GM23338 (cell line): ENCODE measurements at regions not wholly inside any gene's neighbourhood (a gene's known extent, or its start where the extent isn't known, plus 50 kb on each side); places are given as distances from the start of the nearest gene placed in this dataset.

Experiments
- ATAC-seq: fragments of 200-7000 bp; cut with Tn5 transposase; 3 replicates; pipeline ENCODE4 v1.9.1; 2020
- DNase-seq: peaks from one replicate; pipeline ENCODE4 v3.0.0-alpha.2; 2015; ENCODE audit warnings: low spot score
- H2AFZ ChIP-seq: fragments of 200-600 bp; sonication (generic); 2 replicates; pipeline ENCODE4 v1.8.0; 2016; ENCODE audit warnings: antibody characterized with exemption, mild to moderate bottlenecking, moderate library complexity
- H3F3A ChIP-seq: fragments of 200-600 bp; sonication (generic); replicated peaks from 2 replicates; pipeline ENCODE4 v1.8.0; 2017; ENCODE audit warnings: antibody characterized with exemption, mixed run types, low read depth
- H3K27ac ChIP-seq: fragments of 200-600 bp; sonication (generic); 2 replicates; pipeline ENCODE4 v1.6.1; 2016; ENCODE audit warnings: low read depth
- H3K27me3 ChIP-seq: fragments of 200-600 bp; sonication (generic); 2 replicates; pipeline ENCODE4 v1.8.0; 2016; ENCODE audit warnings: mild to moderate bottlenecking, mixed run types, moderate library complexity; ENCODE audit not compliant: insufficient read depth
- H3K36me3 ChIP-seq: fragments of 200-600 bp; sonication (generic); 2 replicates; pipeline ENCODE4 v1.8.0; 2016; ENCODE audit warnings: mild to moderate bottlenecking; ENCODE audit not compliant: insufficient read depth
- H3K4me1 ChIP-seq: fragments of 200-600 bp; sonication (generic); 2 replicates; pipeline ENCODE4 v1.8.0; 2016; ENCODE audit warnings: mild to moderate bottlenecking, moderate library complexity; ENCODE audit not compliant: insufficient read depth
- H3K4me2 ChIP-seq: fragments of 200-600 bp; sonication (generic); 2 replicates; pipeline ENCODE4 v1.7.1; 2017; ENCODE audit warnings: mixed run types
- H3K4me3 ChIP-seq: fragments of 200-600 bp; sonication (generic); 2 replicates; pipeline ENCODE4 v1.6.1; 2016; ENCODE audit warnings: mixed run types
- H3K79me2 ChIP-seq: fragments of 200-600 bp; sonication (generic); replicated peaks from 2 replicates; pipeline ENCODE4 v1.8.0; 2017; ENCODE audit warnings: mild to moderate bottlenecking; ENCODE audit not compliant: insufficient read depth
- H3K9me2 ChIP-seq: fragments of 200-600 bp; sonication (generic); 2 replicates; pipeline ENCODE4 v1.8.0; 2017; ENCODE audit not compliant: insufficient read depth
- H4K20me1 ChIP-seq: fragments of 200-600 bp; sonication (generic); replicated peaks from 2 replicates; pipeline ENCODE4 v1.8.0; 2017; ENCODE audit warnings: mild to moderate bottlenecking; ENCODE audit not compliant: insufficient read depth
- H3K27ac Mint-ChIP-seq: 2 replicates; pipeline ENCODE4 v1.8.0; 2020; ENCODE audit warnings: inconsistent platforms, mild to moderate bottlenecking, moderate library complexity, mixed read lengths
- H3K27me3 Mint-ChIP-seq: 3 replicates; pipeline ENCODE4 v1.8.0; 2022; ENCODE audit warnings: low read depth, mild to moderate bottlenecking, moderate library complexity, mixed read lengths, inconsistent platforms; ENCODE audit not compliant: insufficient read depth, poor library complexity
- H3K36me3 Mint-ChIP-seq: 3 replicates; pipeline ENCODE4 v1.8.0; 2021; ENCODE audit warnings: low read depth, mild to moderate bottlenecking, inconsistent platforms, moderate library complexity, mixed read lengths
- H3K4me1 Mint-ChIP-seq: 3 replicates; pipeline ENCODE4 v1.8.0; 2020; ENCODE audit warnings: mild to moderate bottlenecking, inconsistent platforms, mixed read lengths
- H3K4me3 Mint-ChIP-seq: 3 replicates; pipeline ENCODE4 v1.8.0; 2021; ENCODE audit warnings: moderate library complexity, mild to moderate bottlenecking, inconsistent platforms, mixed read lengths
- H3K9me3 Mint-ChIP-seq: 3 replicates; pipeline ENCODE4 v1.8.0; 2020; ENCODE audit warnings: moderate library complexity, mild to moderate bottlenecking, inconsistent platforms, mixed read lengths
- CREB1 ChIP-seq: fragments of 250-450 bp; sonication (Bioruptor Pico); IDR thresholded peaks from 2 replicates; pipeline ENCODE4 v1.5.0; 2020; ENCODE audit warnings: low read depth, mild to moderate bottlenecking, moderate library complexity
- ETS1 ChIP-seq: IDR thresholded peaks from 2 replicates; pipeline ENCODE4 v1.6.1; 2016; ENCODE audit warnings: antibody characterized with exemption
- EZH2 ChIP-seq: fragments of 200-600 bp; sonication (generic); IDR thresholded peaks from one replicate; pipeline ENCODE4 v1.8.0; 2017; ENCODE audit warnings: antibody characterized with exemption, mild to moderate bottlenecking, low read depth; ENCODE audit not compliant: unreplicated experiment
- EZH2phosphoT487 ChIP-seq: fragments of 200-600 bp; sonication (generic); IDR thresholded peaks from one replicate; pipeline ENCODE4 v1.8.1; 2018; ENCODE audit warnings: antibody characterized with exemption; ENCODE audit not compliant: unreplicated experiment
- JUNB ChIP-seq: IDR thresholded peaks from one replicate; pipeline ENCODE4 v1.6.1; 2016; ENCODE audit warnings: antibody characterized with exemption; ENCODE audit not compliant: unreplicated experiment
- NANOG ChIP-seq: IDR thresholded peaks from 2 replicates; pipeline ENCODE4 v1.6.1; 2016; ENCODE audit warnings: antibody characterized with exemption, borderline replicate concordance
- POLR2AphosphoS5 ChIP-seq: IDR thresholded peaks from 2 replicates; pipeline ENCODE4 v1.6.1; 2016; ENCODE audit warnings: antibody characterized with exemption, low read depth
- STAT1 ChIP-seq: IDR thresholded peaks from one replicate; pipeline ENCODE4 v1.6.1; 2016; ENCODE audit warnings: antibody characterized with exemption; ENCODE audit not compliant: unreplicated experiment
- ZNF114 ChIP-seq: fragments of 250-450 bp; sonication (Bioruptor Pico); IDR thresholded peaks from 2 replicates; pipeline ENCODE4 v1.5.0; 2020; ENCODE audit warnings: mild to moderate bottlenecking, moderate library complexity
- ZNF331 ChIP-seq: fragments of 250-450 bp; sonication (Bioruptor Pico); IDR thresholded peaks from 2 replicates; pipeline ENCODE4 v1.5.0; 2020; ENCODE audit warnings: low read depth, mild to moderate bottlenecking, moderate library complexity
- TF ChIP-seq, protein P1 (sequence below): IDR thresholded peaks from one replicate; pipeline ENCODE4 v1.6.1; 2018; ENCODE audit warnings: antibody characterized with exemption; ENCODE audit not compliant: unreplicated experiment
- TF ChIP-seq, protein P2 (sequence below), 2 experiments: fragments of 200-600 bp in 1 of 2; sonication (generic) in 1 of 2; conservative IDR thresholded peaks; 2 replicates each; pipeline versions ENCODE4 v1.5.1 to v1.6.1; 2016 to 2017; ENCODE audit warnings: antibody characterized with exemption in 2 of 2, low read depth in 2 of 2, mild to moderate bottlenecking in 2 of 2, moderate library complexity in 1 of 2
- TF ChIP-seq, protein P3 (sequence below): fragments of 250-450 bp; sonication (Bioruptor Pico); IDR thresholded peaks from 2 replicates; pipeline ENCODE4 v1.5.0; 2020; ENCODE audit warnings: mild to moderate bottlenecking, moderate library complexity

- DNase-seq (no peak), ATAC-seq (no peak; the same call in 2 of the 3 replicates)
- Histone ChIP-seq H3K4me1 (no peaks in the 10 kb centered on the region), H2AFZ (no peak overlapping the region), H3K27me3 (no peaks in the 10 kb centered on the region), H4K20me1 (no peaks in the 10 kb centered on the region), H3K27ac (no peak overlapping the region), H3K9me2 (peaks cover 10% of the 10 kb centered on the region; the same call in 1 of the 2 replicates), H3K36me3 (no peaks in the 10 kb centered on the region), H3K4me2 (no peak overlapping the region), H3K79me2 (no peaks in the 10 kb centered on the region), H3F3A (no peaks in the 10 kb centered on the region), H3K4me3 (no peak overlapping the region)
- Mint-ChIP-seq H3K4me3 (no peak overlapping the region), H3K4me1 (peaks cover 11% of the 10 kb centered on the region), H3K27me3 (peaks cover 4% of the 10 kb centered on the region), H3K27ac (no peak overlapping the region), H3K9me3 (no peaks in the 10 kb centered on the region), H3K36me3 (no peaks in the 10 kb centered on the region)
- TF ChIP-seq ZNF331 (CRISPR knock-in tag) (no peak), EZH2 (no peak), STAT1 (no peak), ETS1 (no peak), ZNF114 (CRISPR knock-in tag) (no peak), NANOG (no peak), POLR2AphosphoS5 (no peak), CREB1 (CRISPR knock-in tag) (no peak), JUNB (no peak), EZH2phosphoT487 (no peak)
- TF ChIP-seq, protein P1, sequence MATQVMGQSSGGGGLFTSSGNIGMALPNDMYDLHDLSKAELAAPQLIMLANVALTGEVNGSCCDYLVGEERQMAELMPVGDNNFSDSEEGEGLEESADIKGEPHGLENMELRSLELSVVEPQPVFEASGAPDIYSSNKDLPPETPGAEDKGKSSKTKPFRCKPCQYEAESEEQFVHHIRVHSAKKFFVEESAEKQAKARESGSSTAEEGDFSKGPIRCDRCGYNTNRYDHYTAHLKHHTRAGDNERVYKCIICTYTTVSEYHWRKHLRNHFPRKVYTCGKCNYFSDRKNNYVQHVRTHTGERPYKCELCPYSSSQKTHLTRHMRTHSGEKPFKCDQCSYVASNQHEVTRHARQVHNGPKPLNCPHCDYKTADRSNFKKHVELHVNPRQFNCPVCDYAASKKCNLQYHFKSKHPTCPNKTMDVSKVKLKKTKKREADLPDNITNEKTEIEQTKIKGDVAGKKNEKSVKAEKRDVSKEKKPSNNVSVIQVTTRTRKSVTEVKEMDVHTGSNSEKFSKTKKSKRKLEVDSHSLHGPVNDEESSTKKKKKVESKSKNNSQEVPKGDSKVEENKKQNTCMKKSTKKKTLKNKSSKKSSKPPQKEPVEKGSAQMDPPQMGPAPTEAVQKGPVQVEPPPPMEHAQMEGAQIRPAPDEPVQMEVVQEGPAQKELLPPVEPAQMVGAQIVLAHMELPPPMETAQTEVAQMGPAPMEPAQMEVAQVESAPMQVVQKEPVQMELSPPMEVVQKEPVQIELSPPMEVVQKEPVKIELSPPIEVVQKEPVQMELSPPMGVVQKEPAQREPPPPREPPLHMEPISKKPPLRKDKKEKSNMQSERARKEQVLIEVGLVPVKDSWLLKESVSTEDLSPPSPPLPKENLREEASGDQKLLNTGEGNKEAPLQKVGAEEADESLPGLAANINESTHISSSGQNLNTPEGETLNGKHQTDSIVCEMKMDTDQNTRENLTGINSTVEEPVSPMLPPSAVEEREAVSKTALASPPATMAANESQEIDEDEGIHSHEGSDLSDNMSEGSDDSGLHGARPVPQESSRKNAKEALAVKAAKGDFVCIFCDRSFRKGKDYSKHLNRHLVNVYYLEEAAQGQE, result no peak
- TF ChIP-seq, protein P2, sequence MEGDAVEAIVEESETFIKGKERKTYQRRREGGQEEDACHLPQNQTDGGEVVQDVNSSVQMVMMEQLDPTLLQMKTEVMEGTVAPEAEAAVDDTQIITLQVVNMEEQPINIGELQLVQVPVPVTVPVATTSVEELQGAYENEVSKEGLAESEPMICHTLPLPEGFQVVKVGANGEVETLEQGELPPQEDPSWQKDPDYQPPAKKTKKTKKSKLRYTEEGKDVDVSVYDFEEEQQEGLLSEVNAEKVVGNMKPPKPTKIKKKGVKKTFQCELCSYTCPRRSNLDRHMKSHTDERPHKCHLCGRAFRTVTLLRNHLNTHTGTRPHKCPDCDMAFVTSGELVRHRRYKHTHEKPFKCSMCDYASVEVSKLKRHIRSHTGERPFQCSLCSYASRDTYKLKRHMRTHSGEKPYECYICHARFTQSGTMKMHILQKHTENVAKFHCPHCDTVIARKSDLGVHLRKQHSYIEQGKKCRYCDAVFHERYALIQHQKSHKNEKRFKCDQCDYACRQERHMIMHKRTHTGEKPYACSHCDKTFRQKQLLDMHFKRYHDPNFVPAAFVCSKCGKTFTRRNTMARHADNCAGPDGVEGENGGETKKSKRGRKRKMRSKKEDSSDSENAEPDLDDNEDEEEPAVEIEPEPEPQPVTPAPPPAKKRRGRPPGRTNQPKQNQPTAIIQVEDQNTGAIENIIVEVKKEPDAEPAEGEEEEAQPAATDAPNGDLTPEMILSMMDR (conservative IDR thresholded peaks at IDR 0.05; ENCODE audit: low read depth in 2 of 2), result no peak
- TF ChIP-seq, protein P3, sequence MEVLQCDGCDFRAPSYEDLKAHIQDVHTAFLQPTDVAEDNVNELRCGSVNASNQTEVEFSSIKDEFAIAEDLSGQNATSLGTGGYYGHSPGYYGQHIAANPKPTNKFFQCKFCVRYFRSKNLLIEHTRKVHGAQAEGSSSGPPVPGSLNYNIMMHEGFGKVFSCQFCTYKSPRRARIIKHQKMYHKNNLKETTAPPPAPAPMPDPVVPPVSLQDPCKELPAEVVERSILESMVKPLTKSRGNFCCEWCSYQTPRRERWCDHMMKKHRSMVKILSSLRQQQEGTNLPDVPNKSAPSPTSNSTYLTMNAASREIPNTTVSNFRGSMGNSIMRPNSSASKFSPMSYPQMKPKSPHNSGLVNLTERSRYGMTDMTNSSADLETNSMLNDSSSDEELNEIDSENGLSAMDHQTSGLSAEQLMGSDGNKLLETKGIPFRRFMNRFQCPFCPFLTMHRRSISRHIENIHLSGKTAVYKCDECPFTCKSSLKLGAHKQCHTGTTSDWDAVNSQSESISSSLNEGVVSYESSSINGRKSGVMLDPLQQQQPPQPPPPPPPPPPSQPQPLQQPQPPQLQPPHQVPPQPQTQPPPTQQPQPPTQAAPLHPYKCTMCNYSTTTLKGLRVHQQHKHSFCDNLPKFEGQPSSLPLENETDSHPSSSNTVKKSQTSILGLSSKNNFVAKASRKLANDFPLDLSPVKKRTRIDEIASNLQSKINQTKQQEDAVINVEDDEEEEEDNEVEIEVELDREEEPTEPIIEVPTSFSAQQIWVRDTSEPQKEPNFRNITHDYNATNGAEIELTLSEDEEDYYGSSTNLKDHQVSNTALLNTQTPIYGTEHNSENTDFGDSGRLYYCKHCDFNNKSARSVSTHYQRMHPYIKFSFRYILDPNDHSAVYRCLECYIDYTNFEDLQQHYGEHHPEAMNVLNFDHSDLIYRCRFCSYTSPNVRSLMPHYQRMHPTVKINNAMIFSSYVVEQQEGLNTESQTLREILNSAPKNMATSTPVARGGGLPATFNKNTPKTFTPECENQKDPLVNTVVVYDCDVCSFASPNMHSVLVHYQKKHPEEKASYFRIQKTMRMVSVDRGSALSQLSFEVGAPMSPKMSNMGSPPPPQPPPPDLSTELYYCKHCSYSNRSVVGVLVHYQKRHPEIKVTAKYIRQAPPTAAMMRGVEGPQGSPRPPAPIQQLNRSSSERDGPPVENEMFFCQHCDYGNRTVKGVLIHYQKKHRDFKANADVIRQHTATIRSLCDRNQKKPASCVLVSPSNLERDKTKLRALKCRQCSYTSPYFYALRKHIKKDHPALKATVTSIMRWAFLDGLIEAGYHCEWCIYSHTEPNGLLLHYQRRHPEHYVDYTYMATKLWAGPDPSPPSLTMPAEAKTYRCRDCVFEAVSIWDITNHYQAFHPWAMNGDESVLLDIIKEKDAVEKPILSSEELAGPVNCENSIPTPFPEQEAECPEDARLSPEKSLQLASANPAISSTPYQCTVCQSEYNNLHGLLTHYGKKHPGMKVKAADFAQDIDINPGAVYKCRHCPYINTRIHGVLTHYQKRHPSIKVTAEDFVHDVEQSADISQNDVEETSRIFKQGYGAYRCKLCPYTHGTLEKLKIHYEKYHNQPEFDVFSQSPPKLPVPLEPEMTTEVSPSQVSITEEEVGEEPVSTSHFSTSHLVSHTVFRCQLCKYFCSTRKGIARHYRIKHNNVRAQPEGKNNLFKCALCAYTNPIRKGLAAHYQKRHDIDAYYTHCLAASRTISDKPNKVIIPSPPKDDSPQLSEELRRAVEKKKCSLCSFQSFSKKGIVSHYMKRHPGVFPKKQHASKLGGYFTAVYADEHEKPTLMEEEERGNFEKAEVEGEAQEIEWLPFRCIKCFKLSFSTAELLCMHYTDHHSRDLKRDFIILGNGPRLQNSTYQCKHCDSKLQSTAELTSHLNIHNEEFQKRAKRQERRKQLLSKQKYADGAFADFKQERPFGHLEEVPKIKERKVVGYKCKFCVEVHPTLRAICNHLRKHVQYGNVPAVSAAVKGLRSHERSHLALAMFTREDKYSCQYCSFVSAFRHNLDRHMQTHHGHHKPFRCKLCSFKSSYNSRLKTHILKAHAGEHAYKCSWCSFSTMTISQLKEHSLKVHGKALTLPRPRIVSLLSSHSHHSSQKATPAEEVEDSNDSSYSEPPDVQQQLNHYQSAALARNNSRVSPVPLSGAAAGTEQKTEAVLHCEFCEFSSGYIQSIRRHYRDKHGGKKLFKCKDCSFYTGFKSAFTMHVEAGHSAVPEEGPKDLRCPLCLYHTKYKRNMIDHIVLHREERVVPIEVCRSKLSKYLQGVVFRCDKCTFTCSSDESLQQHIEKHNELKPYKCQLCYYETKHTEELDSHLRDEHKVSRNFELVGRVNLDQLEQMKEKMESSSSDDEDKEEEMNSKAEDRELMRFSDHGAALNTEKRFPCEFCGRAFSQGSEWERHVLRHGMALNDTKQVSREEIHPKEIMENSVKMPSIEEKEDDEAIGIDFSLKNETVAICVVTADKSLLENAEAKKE (CRISPR knock-in tag), result no peak
Measured at GRCh38 chr11:34825670-34826383, 90.4 kb downstream of the APIP start.
